Caco-2 (cell line): ENCODE measurements at regions not wholly inside any gene's neighbourhood (a gene's known extent, or its start where the extent isn't known, plus 50 kb on each side); places are given as distances from the start of the nearest gene placed in this dataset.

Experiments
- BruUV-seq: library from RNA; stranded (reverse); fragments of 400-500 nt; replicated peaks from 2 replicates; lab custom pipeline; 2021; lab: Mats Ljungman, UMichigan
- CTCF ChIA-PET: fragments of 300-600 bp; sonication (Branson Sonifier 250); formaldehyde crosslinking; loops from one replicate; lab custom pipeline; 2022; ENCODE audit warnings: antibody characterized with exemption; lab: Charles Lee
- POLR2A ChIA-PET: fragments of 300-600 bp; sonication (Branson Sonifier 250); formaldehyde crosslinking; loops from one replicate; lab custom pipeline; 2022; ENCODE audit warnings: antibody characterized with exemption; lab: Charles Lee
- DNase-seq, 2 experiments: peaks; one replicate each; pipeline versions ENCODE4 v3.0.0 to v3.0.0-alpha.2; 2020 to 2022
- H3K27me3 ChIP-seq: replicated peaks from 2 replicates; pipeline ENCODE4 v1.6.0; 2011; ENCODE audit warnings: low read length; ENCODE audit not compliant: control insufficient read depth, insufficient read depth
- H3K36me3 ChIP-seq: 2 replicates; pipeline ENCODE4 v1.5.1; 2011; ENCODE audit warnings: low read length; ENCODE audit not compliant: control insufficient read depth, insufficient read depth
- H3K4me1 ChIP-seq: fragments of 250-450 bp; sonication (Bioruptor Pico); 2 replicates; pipeline ENCODE4 v1.5.1; 2020; ENCODE audit warnings: mild to moderate bottlenecking
- H3K4me3 ChIP-seq: 2 replicates; pipeline ENCODE4 v1.5.1; 2011; ENCODE audit warnings: low read depth, mild to moderate bottlenecking, control low read depth, low read length
- H3K9me3 ChIP-seq: fragments of 250-450 bp; sonication (Bioruptor Pico); 2 replicates; pipeline ENCODE4 v1.5.1; 2020; ENCODE audit warnings: mild to moderate bottlenecking, moderate library complexity
- H3K27ac Mint-ChIP-seq: one replicate; pipeline ENCODE4 v1.8.0; 2022; ENCODE audit warnings: mixed read lengths; ENCODE audit not compliant: unreplicated experiment
- H3K27me3 Mint-ChIP-seq: one replicate; pipeline ENCODE4 v1.8.0; 2022; ENCODE audit warnings: mixed read lengths; ENCODE audit not compliant: insufficient read depth, unreplicated experiment
- H3K36me3 Mint-ChIP-seq: one replicate; pipeline ENCODE4 v1.8.0; 2022; ENCODE audit warnings: mild to moderate bottlenecking, mixed read lengths; ENCODE audit not compliant: insufficient read depth, unreplicated experiment
- H3K4me1 Mint-ChIP-seq: one replicate; pipeline ENCODE4 v1.8.0; 2022; ENCODE audit warnings: low read depth, mixed read lengths; ENCODE audit not compliant: unreplicated experiment
- H3K4me3 Mint-ChIP-seq: one replicate; pipeline ENCODE4 v1.8.0; 2022; ENCODE audit warnings: mild to moderate bottlenecking, moderate library complexity, mixed read lengths; ENCODE audit not compliant: unreplicated experiment
- H3K9me3 Mint-ChIP-seq: one replicate; pipeline ENCODE4 v1.8.0; 2022; ENCODE audit warnings: mixed read lengths; ENCODE audit not compliant: unreplicated experiment
- intact Hi-C: fragments of 100-400 bp; cut with micrococcal nuclease; formaldehyde crosslinking; loops from one replicate; pipeline ENCODE4 v1.10.0; 2022; ENCODE audit not compliant: unreplicated experiment
- TF ChIP-seq, protein P1 (sequence below), 2 experiments: fragments of 200-600 bp in 1 of 2; IDR thresholded peaks; 1 replicate in 1 of 2; 2 replicates in 1 of 2; pipeline versions ENCODE4 v1.5.1 to v1.8.0; 2011 to 2022; ENCODE audit warnings: antibody characterized with exemption in 1 of 2, control low read depth in 1 of 2, inconsistent platforms in 1 of 2, low read depth in 1 of 2, low read length in 1 of 2, mild to moderate bottlenecking in 1 of 2, moderate library complexity in 1 of 2; ENCODE audit not compliant: insufficient read depth in 1 of 2, severe bottlenecking in 1 of 2, unreplicated experiment in 1 of 2

DNA sequence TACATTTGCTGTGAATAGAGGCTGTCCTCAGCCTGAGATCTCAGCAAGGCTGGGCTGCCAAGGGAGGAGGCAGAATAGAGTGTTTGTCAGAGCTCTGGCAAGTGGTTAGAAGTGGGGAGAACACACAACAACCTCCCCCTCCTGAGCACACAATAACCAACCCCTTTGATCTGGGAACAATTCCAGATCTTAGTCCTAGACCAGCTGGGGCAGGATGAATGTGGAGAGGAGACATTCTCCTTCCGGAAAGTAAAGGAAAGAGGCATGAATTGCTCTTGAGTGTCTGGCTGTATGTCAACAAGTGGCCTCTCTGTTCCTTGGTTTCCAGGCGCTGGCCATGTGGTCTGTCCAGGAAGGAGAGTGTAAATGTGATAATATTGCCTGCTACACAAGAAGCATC lies 114.9 kb upstream of the TMTC4 start:
- BruUV-seq = no TSS peak
- Histone ChIP-seq H3K36me3 (no peaks in the 10 kb centered on the region; the same call in 1 of the 2 replicates), H3K4me1 (no peaks in the 10 kb centered on the region), H3K27me3 (no peaks in the 10 kb centered on the region), H3K4me3 (no peak overlapping the region), H3K9me3 (peaks cover 2% of the 10 kb centered on the region; the same call in 1 of the 2 replicates)
- Mint-ChIP-seq H3K4me1 (no peaks in the 10 kb centered on the region), H3K36me3 (no peaks in the 10 kb centered on the region), H3K27ac (no peak overlapping the region), H3K4me3 (no peak overlapping the region), H3K27me3 (no peaks in the 10 kb centered on the region), H3K9me3 (peaks cover 14% of the 10 kb centered on the region)
- intact Hi-C loops = no loop called here
- no peak for DNase-seq
- TF ChIP-seq, protein P1, sequence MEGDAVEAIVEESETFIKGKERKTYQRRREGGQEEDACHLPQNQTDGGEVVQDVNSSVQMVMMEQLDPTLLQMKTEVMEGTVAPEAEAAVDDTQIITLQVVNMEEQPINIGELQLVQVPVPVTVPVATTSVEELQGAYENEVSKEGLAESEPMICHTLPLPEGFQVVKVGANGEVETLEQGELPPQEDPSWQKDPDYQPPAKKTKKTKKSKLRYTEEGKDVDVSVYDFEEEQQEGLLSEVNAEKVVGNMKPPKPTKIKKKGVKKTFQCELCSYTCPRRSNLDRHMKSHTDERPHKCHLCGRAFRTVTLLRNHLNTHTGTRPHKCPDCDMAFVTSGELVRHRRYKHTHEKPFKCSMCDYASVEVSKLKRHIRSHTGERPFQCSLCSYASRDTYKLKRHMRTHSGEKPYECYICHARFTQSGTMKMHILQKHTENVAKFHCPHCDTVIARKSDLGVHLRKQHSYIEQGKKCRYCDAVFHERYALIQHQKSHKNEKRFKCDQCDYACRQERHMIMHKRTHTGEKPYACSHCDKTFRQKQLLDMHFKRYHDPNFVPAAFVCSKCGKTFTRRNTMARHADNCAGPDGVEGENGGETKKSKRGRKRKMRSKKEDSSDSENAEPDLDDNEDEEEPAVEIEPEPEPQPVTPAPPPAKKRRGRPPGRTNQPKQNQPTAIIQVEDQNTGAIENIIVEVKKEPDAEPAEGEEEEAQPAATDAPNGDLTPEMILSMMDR (IDR thresholded peaks at IDR 0.05; ENCODE audit: insufficient read depth in 1 of 2, low read depth in 1 of 2, low read length in 1 of 2, severe bottlenecking in 1 of 2, unreplicated experiment in 1 of 2) = no peak
- CTCF ChIA-PET = no interaction called here
- POLR2A ChIA-PET = interaction anchor here (0.7 kb wide), 1 partner anchor 1881 kb away, joined by 3 read pairs; no protein-coding TSS in a partner anchor

DNA sequence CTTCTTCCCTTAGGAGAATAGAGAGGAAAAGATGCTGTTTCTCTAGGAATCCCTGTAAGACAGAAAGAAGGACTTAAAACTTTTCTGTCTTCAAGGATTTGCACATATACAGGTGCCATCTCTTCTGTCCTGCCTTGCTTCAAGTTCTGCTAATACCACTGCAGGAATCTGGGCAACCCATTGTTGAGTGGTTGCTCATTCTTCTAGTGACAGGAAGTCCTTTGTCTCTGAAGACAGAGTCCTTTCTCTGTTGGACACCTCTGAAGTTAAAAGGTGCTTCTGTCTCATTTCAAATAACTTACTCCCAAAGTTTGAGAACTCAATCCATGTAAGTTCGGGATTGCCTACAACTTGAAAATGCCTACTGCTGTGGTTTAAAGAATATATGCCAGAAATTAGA lies 114.4 kb upstream of the TMTC4 start:
- Histone ChIP-seq H3K9me3 (peaks cover 2% of the 10 kb centered on the region; the same call in 1 of the 2 replicates), H3K27me3 (no peaks in the 10 kb centered on the region), H3K36me3 (no peaks in the 10 kb centered on the region; the same call in 1 of the 2 replicates), H3K4me3 (no peak overlapping the region), H3K4me1 (no peaks in the 10 kb centered on the region)
- DNase-seq = no peak
- Mint-ChIP-seq H3K4me3 (no peak overlapping the region), H3K9me3 (peaks cover 14% of the 10 kb centered on the region), H3K27ac (no peak overlapping the region), H3K4me1 (no peaks in the 10 kb centered on the region), H3K27me3 (no peaks in the 10 kb centered on the region), H3K36me3 (no peaks in the 10 kb centered on the region)
- ChIA-PET POLR2A (no interaction called here), CTCF (no interaction called here)
- intact Hi-C loops = no loop called here
- BruUV-seq = no TSS peak
- TF ChIP-seq, protein P1 (IDR thresholded peaks at IDR 0.05; ENCODE audit: insufficient read depth in 1 of 2, low read depth in 1 of 2, low read length in 1 of 2, severe bottlenecking in 1 of 2, unreplicated experiment in 1 of 2) = no peak

DNA sequence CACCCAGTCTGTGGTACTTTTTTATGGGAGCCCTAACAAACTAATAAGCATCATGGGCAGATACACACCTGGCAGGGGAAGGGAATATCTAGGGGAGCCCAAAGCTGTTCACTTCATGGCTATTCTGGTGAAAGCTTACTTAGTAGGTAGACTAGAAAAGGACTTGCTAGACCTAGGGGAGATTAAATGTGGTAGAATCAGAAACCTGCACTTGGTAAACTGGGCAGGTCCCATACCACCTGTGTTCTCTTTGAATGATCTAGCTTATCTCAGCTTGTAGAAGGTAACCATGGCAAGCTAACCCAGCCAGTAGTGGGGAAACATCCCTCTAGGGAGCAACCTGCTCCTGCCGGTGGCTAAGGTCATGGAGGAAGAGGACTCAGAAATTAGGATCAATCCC lies 113.9 kb upstream of the TMTC4 start:
- H3K4me3 ChIP-seq = no peak overlapping the region
- no peak overlapping the region for H3K4me3 Mint-ChIP-seq
- TF ChIP-seq, protein P1 (IDR thresholded peaks at IDR 0.05; ENCODE audit: insufficient read depth in 1 of 2, low read depth in 1 of 2, low read length in 1 of 2, severe bottlenecking in 1 of 2, unreplicated experiment in 1 of 2) = no peak
- POLR2A ChIA-PET = no interaction called here
- H3K9me3 ChIP-seq = peaks cover 2% of the 10 kb centered on the region; the same call in 1 of the 2 replicates
- H3K27me3 ChIP-seq = no peaks in the 10 kb centered on the region
- BruUV-seq = no TSS peak
- no peaks in the 10 kb centered on the region; the same call in 1 of the 2 replicates for H3K36me3 ChIP-seq
- no peaks in the 10 kb centered on the region for H3K36me3 Mint-ChIP-seq
- intact Hi-C loops = no loop called here
- no peaks in the 10 kb centered on the region for H3K4me1 Mint-ChIP-seq
- no peaks in the 10 kb centered on the region for H3K4me1 ChIP-seq
- no peaks in the 10 kb centered on the region for H3K27me3 Mint-ChIP-seq
- H3K27ac Mint-ChIP-seq = no peak overlapping the region
- CTCF ChIA-PET = no interaction called here
- H3K9me3 Mint-ChIP-seq = peaks cover 14% of the 10 kb centered on the region
- no peak for DNase-seq
